ENCODE measurements at regions not wholly inside any gene's neighbourhood (a gene's known extent, or its start where the extent isn't known, plus 50 kb on each side); places are given as distances from the start of the nearest gene placed in this dataset.

DNA sequence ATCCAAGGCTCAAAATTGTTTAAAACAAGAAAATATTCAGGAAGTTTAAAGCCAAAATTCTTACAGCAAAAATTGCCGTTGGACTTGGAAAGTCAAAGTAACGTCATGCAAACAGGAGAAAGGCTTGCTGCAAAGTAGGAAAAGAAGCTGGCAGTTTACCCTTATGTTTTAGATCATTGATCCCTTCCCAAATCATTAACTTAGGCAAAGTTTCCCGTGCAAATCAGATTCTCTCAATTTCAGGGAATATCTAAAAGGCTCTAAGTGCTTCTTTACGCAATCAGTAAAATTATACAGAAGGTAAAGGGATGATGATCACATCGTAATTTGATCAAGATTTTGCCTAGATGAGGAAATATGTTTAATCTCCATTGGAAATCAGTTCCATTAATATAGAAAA lies 197.5 kb downstream of the ALDH8A1 start:
- TF ChIP-seq POLR2AphosphoS5 (IDR thresholded peaks at IDR 0.05): no peak
- TF ChIP-seq POLR2A (IDR thresholded peaks at IDR 0.05): no peak
- TF ChIP-seq, protein P1, sequence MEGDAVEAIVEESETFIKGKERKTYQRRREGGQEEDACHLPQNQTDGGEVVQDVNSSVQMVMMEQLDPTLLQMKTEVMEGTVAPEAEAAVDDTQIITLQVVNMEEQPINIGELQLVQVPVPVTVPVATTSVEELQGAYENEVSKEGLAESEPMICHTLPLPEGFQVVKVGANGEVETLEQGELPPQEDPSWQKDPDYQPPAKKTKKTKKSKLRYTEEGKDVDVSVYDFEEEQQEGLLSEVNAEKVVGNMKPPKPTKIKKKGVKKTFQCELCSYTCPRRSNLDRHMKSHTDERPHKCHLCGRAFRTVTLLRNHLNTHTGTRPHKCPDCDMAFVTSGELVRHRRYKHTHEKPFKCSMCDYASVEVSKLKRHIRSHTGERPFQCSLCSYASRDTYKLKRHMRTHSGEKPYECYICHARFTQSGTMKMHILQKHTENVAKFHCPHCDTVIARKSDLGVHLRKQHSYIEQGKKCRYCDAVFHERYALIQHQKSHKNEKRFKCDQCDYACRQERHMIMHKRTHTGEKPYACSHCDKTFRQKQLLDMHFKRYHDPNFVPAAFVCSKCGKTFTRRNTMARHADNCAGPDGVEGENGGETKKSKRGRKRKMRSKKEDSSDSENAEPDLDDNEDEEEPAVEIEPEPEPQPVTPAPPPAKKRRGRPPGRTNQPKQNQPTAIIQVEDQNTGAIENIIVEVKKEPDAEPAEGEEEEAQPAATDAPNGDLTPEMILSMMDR (IDR thresholded peaks at IDR 0.05): no peak

Measured in prostate gland (tissue), 2 donors.